NOMO-1 (cell line): ENCODE measurements at regions not wholly inside any gene's neighbourhood (a gene's known extent, or its start where the extent isn't known, plus 50 kb on each side); places are given as distances from the start of the nearest gene placed in this dataset.
A peak's percentile ranks its signal among the peaks of the same experiment; 100 is the strongest.

ENCODE experiments used
- DNase-seq, 2 experiments: peaks; one replicate each; lab custom pipeline; 2025; ENCODE audit not compliant: unreplicated experiment in 2 of 2; lab: John Stamatoyannopoulos, UW

- no peak for DNase-seq
Measured at GRCh38 chr19:32220951-32221350, 124.5 kb upstream of the ZNF507 start.

- DNase-seq: no peak
Measured at GRCh38 chr19:32222556-32222955, 122.9 kb upstream of the ZNF507 start.

GRCh38 chr19:32223106-32223505 lies 122.3 kb upstream of the ZNF507 start:
- no peak for DNase-seq

- no peak for DNase-seq
Measured at GRCh38 chr19:32223595-32224370, 121.6 kb upstream of the ZNF507 start.

GRCh38 chr19:32224371-32225244 lies 120.8 kb upstream of the ZNF507 start:
- DNase-seq: peak; percentile 24 to 42

GRCh38 chr19:32227561-32228165 lies 117.7 kb upstream of the ZNF507 start:
- no peak for DNase-seq

- no peak for DNase-seq
Measured at GRCh38 chr19:32230441-32230840, 115.0 kb upstream of the ZNF507 start.

- no peak for DNase-seq
Measured at GRCh38 chr19:32231020-32231419, 114.4 kb upstream of the ZNF507 start.

- DNase-seq: no peak
Measured at GRCh38 chr19:32231691-32232090, 113.7 kb upstream of the ZNF507 start.

GRCh38 chr19:32232449-32232848 lies 113.0 kb upstream of the ZNF507 start:
- no peak for DNase-seq

- no peak for DNase-seq
Measured at GRCh38 chr19:32233091-32233490, 112.3 kb upstream of the ZNF507 start.

GRCh38 chr19:32233885-32234284 lies 111.5 kb upstream of the ZNF507 start:
- no peak for DNase-seq

- no peak for DNase-seq
Measured at GRCh38 chr19:32234663-32235217, 110.7 kb upstream of the ZNF507 start.

GRCh38 chr19:32238076-32238475 lies 107.3 kb upstream of the ZNF507 start:
- DNase-seq: peak in 1 of 2 experiments; percentile 54

GRCh38 chr19:32240316-32240715 lies 105.1 kb upstream of the ZNF507 start:
- no peak for DNase-seq

GRCh38 chr19:32241306-32241705 lies 104.1 kb upstream of the ZNF507 start:
- DNase-seq: no peak

- DNase-seq: no peak
Measured at GRCh38 chr19:32241932-32242710, 103.3 kb upstream of the ZNF507 start.

GRCh38 chr19:32246006-32246405 lies 99.4 kb upstream of the ZNF507 start:
- DNase-seq: no peak

- no peak for DNase-seq
Measured at GRCh38 chr19:32251634-32252332, 93.6 kb upstream of the ZNF507 start.

- no peak for DNase-seq
Measured at GRCh38 chr19:32252333-32252669, 93.1 kb upstream of the ZNF507 start.
